ENCODE measurements at regions not wholly inside any gene's neighbourhood (a gene's known extent, or its start where the extent isn't known, plus 50 kb on each side); places are given as distances from the start of the nearest gene placed in this dataset.
"Not testable (repeated sequence)": the region's sequence is repeated elsewhere in the genome, so short reads cannot be mapped to it uniquely, and the experiment has no call there.

DNA sequence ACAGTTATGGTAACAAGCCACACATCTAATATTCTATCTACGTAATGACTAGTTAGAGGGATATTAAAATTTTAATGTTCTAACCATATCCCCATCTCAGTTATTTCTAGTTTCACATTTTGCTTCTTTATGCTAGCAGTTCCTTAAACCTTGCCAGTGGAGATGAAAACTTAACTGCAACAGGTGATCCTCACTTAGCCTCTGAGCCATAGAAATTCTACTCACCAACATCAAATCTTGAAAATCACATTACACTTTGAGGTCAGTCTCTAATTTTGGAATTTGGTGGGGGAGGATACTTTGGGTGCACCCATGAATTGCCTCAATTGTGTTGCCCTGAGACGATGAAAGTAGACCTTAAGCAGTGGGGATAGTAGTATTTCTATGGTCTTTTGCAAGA is 256.4 kb downstream of the GATA3 start:
- DNase-seq (ENCODE audit: low spot score), result no peak

DNA sequence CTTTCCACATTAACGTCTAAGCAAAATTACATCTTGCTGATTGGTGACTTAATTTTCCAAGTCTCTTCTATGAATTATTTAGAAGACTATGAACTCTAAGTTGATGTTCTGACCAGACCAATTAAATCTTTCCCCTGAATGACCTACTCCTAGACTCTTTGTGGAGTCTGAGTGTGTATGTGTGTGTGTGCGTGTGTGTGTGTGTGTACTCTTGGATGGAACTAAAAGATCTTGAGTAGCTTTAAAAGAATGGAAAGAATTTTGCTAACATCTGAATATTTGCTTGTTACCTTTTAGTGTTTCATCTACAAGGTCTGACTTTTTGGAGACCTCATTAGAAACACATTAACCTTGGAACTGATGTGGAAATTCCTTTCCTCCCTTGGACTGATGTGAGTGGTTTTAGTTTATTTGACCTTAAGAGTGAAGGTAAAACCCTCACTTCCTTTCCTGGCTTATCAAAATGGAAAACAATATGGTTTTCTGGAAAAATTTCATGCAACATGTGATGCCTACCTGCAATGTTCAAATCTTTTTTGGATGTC is 257.1 kb downstream of the GATA3 start:
- no peak for DNase-seq (ENCODE audit: low spot score)

DNA sequence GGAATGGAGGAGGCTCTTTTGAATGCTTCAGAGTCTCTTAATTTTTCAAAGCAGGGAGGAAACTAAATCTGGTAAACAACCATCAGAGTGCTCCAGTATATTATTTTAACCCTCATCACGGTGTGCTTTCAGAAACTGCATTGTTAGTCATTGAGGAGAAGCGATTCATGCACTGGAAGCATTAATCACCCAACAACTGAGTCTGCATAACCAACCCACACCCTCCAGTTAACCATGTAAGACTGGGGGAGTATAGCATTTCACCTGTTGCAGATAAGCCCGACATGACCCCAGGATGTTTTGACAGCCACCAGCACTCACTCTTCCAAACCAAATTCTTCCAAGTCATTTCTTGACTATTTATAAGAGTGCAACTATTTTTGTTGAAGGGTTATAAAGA is 257.6 kb downstream of the GATA3 start:
- no peak for DNase-seq (ENCODE audit: low spot score)

DNA sequence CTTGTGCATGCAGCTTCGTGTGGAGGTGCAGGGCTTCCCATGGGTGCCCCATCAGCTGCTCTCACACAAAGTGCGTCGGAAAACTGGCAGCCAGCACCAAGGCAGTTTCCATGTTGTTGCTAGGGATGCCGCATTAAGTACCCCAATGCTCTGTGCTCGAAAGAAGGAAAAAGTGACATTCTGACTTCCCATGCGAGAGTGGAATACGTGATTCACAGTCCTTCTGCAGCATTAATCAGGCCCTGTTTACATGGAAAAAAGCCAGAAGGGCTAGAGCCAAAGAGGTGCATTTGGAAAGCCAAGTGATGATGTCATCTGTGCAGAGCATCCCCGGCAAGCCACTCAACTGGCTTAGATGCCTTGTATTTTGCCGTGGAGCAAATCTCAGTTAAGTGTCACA is 258.3 kb downstream of the GATA3 start:
- DNase-seq (ENCODE audit: low spot score), result no peak

DNA sequence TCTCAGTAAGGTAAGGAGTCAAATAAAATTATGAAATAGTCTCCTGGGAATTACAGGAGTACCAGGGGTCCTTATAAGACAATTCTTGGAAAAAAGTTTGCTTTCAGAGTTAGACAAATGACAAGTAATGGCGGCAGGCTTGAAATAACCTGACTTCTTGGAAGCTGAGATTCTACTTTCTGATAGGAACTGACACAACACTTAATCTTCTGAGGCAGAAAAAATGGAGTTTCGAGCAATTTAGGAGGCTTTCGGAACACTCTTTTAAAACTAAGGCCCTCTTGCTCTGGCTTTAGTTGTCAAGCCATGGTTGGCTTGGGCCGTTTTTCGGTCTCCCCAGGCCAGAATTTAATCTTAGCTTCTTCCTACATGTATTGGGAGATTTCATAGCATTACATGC is 260.0 kb downstream of the GATA3 start:
- no peak for DNase-seq (ENCODE audit: low spot score)

GRCh38 chr10:8315619-8316021 is 261.1 kb downstream of the GATA3 start:
- DNase-seq (ENCODE audit: low spot score), result no peak

DNA sequence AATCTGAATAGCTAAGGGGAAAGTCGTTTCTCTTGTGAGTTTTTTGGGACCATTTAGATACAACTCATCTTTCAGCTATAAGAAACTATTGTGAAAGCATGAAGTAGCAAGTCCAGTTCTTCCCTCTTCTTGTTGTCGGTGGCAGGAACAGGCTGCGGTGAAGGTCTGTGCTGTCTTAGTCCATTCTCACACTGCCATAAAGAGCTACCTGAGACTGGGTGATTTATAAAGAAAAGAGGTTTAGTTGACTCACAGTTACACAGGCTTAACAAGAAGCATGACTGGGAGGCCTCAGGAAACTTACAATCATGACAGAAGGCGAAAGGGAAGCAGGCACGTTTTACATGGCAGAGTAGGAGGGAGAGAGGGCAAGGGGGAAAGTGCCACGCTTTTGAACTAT is 261.8 kb downstream of the GATA3 start:
- DNase-seq (ENCODE audit: low spot score), result no peak

- DNase-seq (ENCODE audit: low spot score), result not testable (repeated sequence)
Measured at GRCh38 chr10:8318429-8318828, 263.9 kb downstream of the GATA3 start.

DNA sequence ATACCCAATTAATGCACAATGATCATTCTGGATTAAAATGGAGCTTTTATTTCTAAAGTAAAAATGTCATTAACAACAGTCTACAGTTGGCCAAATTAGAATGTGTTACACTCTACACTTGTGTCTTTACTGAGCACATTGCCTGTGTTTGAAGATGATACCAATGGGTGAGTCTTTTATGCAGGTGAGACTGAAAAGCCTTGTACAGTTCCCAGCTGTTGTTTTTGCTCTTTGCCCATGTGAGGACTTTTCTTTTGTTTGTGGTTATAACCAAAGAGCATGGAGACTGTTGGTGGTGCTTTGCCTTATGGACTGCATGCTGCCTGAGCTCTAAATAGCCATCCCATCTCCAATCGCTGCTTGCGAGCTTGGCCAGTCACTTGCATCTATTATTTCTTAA is 264.5 kb downstream of the GATA3 start:
- no peak for DNase-seq (ENCODE audit: low spot score)

- DNase-seq (ENCODE audit: low spot score), result no peak
Measured at GRCh38 chr10:8319704-8320103, 265.2 kb downstream of the GATA3 start.

DNA sequence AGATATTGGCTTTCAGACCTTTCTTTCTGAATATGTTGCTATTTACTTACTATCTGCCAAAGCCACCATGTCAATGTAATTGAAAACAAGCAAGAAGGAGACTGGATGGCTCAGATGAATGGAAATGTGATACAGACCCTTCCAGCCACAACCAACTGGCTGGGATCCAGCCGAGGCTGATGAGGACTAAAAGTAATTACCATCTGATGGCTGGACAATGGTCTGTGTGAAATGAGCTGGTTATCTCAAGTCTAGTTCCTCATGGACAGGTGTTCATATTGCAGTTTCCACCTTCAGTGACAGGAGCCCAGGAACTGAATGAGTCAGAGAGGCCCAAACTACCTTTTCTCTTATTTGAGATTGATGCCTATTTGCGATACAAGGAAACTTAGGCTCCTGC is 267.5 kb downstream of the GATA3 start:
- DNase-seq (ENCODE audit: low spot score), result no peak

- DNase-seq (ENCODE audit: low spot score), result no peak
Measured at GRCh38 chr10:8323428-8324054, 269.1 kb downstream of the GATA3 start.

- DNase-seq (ENCODE audit: low spot score), result no peak
Measured at GRCh38 chr10:8325024-8325980, 270.8 kb downstream of the GATA3 start.

- no peak for DNase-seq (ENCODE audit: low spot score)
Measured at GRCh38 chr10:8326396-8327139, 272.1 kb downstream of the GATA3 start.

DNA sequence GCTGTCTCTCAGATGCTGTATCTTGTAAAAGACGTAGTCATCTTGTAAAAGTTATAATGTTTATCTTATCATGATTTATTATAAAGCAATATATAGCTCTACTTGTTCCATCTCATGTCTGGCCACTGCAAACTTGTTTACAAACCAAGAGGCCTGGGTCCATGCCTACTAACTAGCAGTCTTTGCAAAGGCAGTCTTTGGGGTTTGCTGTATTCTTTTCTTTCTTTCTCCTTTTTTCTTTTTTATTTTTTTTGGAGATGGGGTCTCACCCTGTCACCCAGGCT is 272.6 kb downstream of the GATA3 start:
- DNase-seq (ENCODE audit: low spot score), result no peak

DNA sequence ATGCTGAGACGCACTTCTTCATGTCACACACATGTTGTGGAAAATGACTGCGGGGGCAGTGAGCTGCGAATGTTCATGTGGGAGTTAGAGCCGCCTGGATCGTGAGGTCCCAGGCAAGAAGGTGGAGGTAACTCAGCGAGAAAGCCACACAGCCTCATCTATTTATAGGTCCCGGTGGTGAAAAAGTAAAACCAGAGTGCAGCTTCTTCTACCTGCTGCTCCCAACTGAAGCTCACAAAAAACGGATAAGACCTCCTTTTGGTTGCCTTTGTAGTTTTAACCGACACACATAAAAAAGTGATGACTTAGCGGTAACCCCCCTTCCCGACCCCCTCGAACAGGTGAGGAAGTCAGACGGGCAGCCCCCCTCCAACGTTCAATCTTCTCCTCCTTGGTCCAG is 276.9 kb downstream of the GATA3 start:
- DNase-seq (ENCODE audit: low spot score), result no peak

- peak; percentile 31 for DNase-seq (ENCODE audit: low spot score)
Measured at GRCh38 chr10:8331896-8332729, 277.6 kb downstream of the GATA3 start.

GRCh38 chr10:8332730-8333111 is 278.2 kb downstream of the GATA3 start:
- DNase-seq (ENCODE audit: low spot score), result no peak

DNA sequence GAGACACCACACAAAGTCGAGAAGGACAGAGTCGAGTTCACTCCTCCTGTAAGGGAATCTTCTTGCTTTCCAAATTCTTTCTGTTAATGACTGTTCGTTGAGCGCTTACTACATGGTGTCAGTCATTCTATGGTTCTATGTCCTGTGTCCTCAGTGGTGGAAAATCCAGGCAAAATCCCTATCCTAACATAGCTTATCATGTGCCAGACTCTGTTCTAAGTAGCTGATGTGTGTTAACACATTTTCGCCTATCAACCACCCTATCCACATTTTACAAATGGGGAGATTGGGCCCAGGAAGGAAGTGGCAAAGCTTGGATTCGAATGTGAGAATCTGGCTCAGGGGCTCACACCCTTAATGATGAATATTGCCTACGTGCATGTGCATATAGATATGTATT is 280.1 kb downstream of the GATA3 start:
- DNase-seq (ENCODE audit: low spot score), result no peak

DNA sequence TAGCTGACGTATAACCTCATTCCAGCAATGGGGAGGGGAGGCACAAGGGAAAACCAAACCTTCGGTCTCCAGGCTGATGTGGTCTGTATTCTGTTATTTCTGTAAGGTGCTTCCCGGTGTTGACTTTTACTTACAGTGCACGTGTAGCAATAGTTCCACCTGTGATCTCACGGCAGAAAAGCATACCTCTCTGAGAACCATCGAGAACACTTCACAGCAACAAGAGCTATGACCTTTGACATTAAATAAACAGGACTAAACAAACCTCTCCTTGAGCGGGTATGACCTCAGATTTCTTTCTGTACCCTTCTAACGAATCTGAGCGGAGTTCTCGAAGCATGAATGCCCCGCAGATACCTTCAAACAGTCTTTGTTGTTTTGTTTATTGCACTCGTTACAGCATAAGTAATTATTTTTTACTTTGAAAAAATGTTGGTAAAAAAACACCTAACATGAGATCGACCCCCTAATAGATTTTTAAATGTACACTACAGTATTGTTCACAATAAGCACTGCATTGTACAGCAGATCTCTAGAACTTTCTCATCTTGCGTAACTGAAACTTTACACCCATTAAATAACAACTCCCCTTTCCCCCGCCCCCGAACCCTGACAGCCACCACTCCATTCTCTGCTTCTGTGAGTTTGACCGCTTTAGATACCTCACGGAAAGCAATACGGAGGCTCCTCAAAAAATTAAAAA is 282.3 kb downstream of the GATA3 start:
- DNase-seq (ENCODE audit: low spot score), result no peak

GRCh38 chr10:8337332-8337651 is 282.8 kb downstream of the GATA3 start:
- no peak for DNase-seq (ENCODE audit: low spot score)

All from COLO829 (cell line).